Keratinocyte (primary cell): ENCODE measurements at regions not wholly inside any gene's neighbourhood (a gene's known extent, or its start where the extent isn't known, plus 50 kb on each side); places are given as distances from the start of the nearest gene placed in this dataset.

Source experiments
- EZH2 ChIP-seq: IDR thresholded peaks from one replicate; pipeline ENCODE4 v1.6.1; 2012; ENCODE audit warnings: inconsistent platforms, mild to moderate bottlenecking, low read length, moderate library complexity
- TF ChIP-seq, protein P1 (sequence below), 3 experiments: IDR thresholded peaks in 1 of 3; conservative IDR thresholded peaks in 1 of 3; optimal IDR thresholded peaks in 1 of 3; 2 replicates in 2 of 3; 3 replicates in 1 of 3; pipeline versions ENCODE3 to v1.5.1; 2011; ENCODE audit warnings: low read length in 3 of 3, mild to moderate bottlenecking in 3 of 3, moderate library complexity in 2 of 3, control low read depth in 1 of 3, inconsistent platforms in 1 of 3; ENCODE audit not compliant: insufficient read depth in 2 of 3; ENCODE audit errors: extremely low read depth in 1 of 3

DNA sequence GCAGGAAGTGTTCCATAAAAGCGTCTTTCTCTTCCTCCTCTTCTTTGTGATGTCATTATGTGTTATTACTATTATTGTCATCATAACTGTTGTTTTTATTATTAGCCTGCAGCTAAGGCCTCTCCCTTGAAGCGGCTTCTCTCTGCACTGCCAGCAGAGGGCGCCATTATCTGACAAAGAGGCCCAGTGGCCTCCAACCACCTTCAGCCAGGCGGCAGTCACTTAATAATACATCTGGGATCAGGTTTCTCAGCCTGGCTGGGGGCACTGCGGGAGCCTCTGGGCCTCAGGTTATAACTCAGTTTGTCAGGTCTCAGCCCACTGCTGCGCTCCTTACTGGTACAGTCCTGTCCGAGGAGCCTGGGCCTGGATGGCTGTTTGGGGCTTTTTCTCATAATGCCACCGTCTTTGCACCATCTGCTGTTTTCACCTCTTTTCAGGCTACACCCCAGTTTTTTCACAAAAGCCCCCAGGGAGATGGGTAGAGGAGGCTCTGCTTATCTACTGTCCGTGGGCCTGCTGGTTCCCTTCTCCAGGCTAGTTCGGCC lies 281.9 kb downstream of the NSG2 start:
- TF ChIP-seq, protein P1, sequence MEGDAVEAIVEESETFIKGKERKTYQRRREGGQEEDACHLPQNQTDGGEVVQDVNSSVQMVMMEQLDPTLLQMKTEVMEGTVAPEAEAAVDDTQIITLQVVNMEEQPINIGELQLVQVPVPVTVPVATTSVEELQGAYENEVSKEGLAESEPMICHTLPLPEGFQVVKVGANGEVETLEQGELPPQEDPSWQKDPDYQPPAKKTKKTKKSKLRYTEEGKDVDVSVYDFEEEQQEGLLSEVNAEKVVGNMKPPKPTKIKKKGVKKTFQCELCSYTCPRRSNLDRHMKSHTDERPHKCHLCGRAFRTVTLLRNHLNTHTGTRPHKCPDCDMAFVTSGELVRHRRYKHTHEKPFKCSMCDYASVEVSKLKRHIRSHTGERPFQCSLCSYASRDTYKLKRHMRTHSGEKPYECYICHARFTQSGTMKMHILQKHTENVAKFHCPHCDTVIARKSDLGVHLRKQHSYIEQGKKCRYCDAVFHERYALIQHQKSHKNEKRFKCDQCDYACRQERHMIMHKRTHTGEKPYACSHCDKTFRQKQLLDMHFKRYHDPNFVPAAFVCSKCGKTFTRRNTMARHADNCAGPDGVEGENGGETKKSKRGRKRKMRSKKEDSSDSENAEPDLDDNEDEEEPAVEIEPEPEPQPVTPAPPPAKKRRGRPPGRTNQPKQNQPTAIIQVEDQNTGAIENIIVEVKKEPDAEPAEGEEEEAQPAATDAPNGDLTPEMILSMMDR (optimal IDR thresholded peaks at IDR 0.05 in 1 of 3, IDR thresholded peaks at IDR 0.05 in 1 of 3, conservative IDR thresholded peaks at IDR 0.05 in 1 of 3; ENCODE audit: extremely low read depth in 1 of 3, insufficient read depth in 2 of 3, low read length in 3 of 3) = peak; percentile 79 to 88 (median 83)
- TF ChIP-seq EZH2 = no peak
